ENCODE measurements at regions not wholly inside any gene's neighbourhood (a gene's known extent, or its start where the extent isn't known, plus 50 kb on each side); places are given as distances from the start of the nearest gene placed in this dataset.

GRCh38 chr5:52709167-52709925 is 78.4 kb upstream of the ITGA1 start:
- no peaks in the 10 kb centered on the region for H4K20me1 ChIP-seq (ENCODE audit: insufficient read depth)
- no peaks in the 10 kb centered on the region for H3K27me3 ChIP-seq (ENCODE audit: insufficient read depth, low read depth, low read length)
- H3K9me3 ChIP-seq (ENCODE audit: low read length) = no peaks in the 10 kb centered on the region
- H3K9me2 ChIP-seq (ENCODE audit: insufficient read depth, low read length) = no peaks in the 10 kb centered on the region
- no peak overlapping the region for H3K27ac ChIP-seq (ENCODE audit: low read length)
- no peak overlapping the region for H3K4me2 ChIP-seq (ENCODE audit: low read length)
- TF ChIP-seq EP300 (conservative IDR thresholded peaks at IDR 0.05; ENCODE audit: poor library complexity, severe bottlenecking) (no peak), POLR2AphosphoS5 (IDR thresholded peaks at IDR 0.05) (no peak), RAD21 (conservative IDR thresholded peaks at IDR 0.05) (no peak), TAF1 (IDR thresholded peaks at IDR 0.05; ENCODE audit: low read depth) (no peak), MXI1 (conservative IDR thresholded peaks at IDR 0.05; ENCODE audit: poor library complexity, severe bottlenecking) (no peak), SMC3 (conservative IDR thresholded peaks at IDR 0.05; ENCODE audit: poor library complexity) (no peak), EZH2 (IDR thresholded peaks at IDR 0.05; ENCODE audit: borderline replicate concordance, insufficient read depth, low read length, poor library complexity, severe bottlenecking) (no peak), REST (IDR thresholded peaks at IDR 0.05; ENCODE audit: borderline replicate concordance) (no peak)
- TF ChIP-seq, protein P1, sequence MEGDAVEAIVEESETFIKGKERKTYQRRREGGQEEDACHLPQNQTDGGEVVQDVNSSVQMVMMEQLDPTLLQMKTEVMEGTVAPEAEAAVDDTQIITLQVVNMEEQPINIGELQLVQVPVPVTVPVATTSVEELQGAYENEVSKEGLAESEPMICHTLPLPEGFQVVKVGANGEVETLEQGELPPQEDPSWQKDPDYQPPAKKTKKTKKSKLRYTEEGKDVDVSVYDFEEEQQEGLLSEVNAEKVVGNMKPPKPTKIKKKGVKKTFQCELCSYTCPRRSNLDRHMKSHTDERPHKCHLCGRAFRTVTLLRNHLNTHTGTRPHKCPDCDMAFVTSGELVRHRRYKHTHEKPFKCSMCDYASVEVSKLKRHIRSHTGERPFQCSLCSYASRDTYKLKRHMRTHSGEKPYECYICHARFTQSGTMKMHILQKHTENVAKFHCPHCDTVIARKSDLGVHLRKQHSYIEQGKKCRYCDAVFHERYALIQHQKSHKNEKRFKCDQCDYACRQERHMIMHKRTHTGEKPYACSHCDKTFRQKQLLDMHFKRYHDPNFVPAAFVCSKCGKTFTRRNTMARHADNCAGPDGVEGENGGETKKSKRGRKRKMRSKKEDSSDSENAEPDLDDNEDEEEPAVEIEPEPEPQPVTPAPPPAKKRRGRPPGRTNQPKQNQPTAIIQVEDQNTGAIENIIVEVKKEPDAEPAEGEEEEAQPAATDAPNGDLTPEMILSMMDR (IDR thresholded peaks at IDR 0.05; ENCODE audit: poor library complexity, severe bottlenecking) = no peak
- H3K9ac ChIP-seq (ENCODE audit: low read length) = no peak overlapping the region
- no peaks in the 10 kb centered on the region for H3K79me2 ChIP-seq (replicated peaks; ENCODE audit: insufficient read depth, low read length)
- H3K36me3 ChIP-seq (ENCODE audit: insufficient read depth, low read length) = no peaks in the 10 kb centered on the region
- no peaks in the 10 kb centered on the region for H3F3A ChIP-seq (ENCODE audit: insufficient read depth, low read length, poor library complexity, severe bottlenecking)
- H3K4me3 ChIP-seq (ENCODE audit: low read length) = no peak overlapping the region
- H2AFZ ChIP-seq (ENCODE audit: low read depth, low read length) = no peak overlapping the region

DNA sequence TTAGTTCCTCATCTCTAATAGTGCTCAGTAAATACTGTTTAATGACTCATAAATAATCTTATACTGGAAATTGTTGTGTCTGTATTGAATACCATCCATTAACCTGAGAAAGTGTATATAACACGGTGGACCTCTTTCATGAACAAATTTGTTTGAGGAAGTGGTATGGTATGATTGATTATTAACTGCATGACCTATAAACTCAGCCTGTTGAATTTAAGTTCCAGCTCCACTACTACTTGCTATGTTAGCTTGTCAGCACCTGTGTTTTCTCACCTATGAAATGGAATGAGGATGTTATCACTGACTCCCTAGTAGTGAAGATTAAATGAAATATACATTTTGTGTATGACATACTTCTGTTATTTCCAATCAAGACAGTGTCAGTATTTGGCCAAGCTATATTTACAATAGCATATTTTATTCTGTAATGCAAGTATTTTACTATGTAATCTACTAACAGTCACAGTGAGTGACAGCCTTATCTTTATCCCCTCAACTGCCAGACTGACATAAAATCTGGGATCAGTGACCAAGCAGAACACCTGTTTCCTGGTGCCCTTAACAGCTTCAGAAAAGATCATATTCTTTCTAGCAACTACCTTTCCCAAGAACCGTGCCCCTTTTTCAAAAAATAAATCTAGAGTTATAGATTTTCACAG is 77.3 kb upstream of the ITGA1 start:
- Histone ChIP-seq H2AFZ (ENCODE audit: low read depth, low read length) (no peak overlapping the region), H3K9me3 (ENCODE audit: low read length) (no peaks in the 10 kb centered on the region), H3K79me2 (replicated peaks; ENCODE audit: insufficient read depth, low read length) (no peaks in the 10 kb centered on the region), H4K20me1 (ENCODE audit: insufficient read depth) (no peaks in the 10 kb centered on the region), H3K4me3 (ENCODE audit: low read length) (no peak overlapping the region), H3K4me2 (ENCODE audit: low read length) (no peak overlapping the region), H3K27me3 (ENCODE audit: insufficient read depth, low read depth, low read length) (no peaks in the 10 kb centered on the region), H3K9ac (ENCODE audit: low read length) (no peak overlapping the region), H3K27ac (ENCODE audit: low read length) (no peak overlapping the region), H3K9me2 (ENCODE audit: insufficient read depth, low read length) (no peaks in the 10 kb centered on the region), H3K36me3 (ENCODE audit: insufficient read depth, low read length) (no peaks in the 10 kb centered on the region), H3F3A (ENCODE audit: insufficient read depth, low read length, poor library complexity, severe bottlenecking) (no peaks in the 10 kb centered on the region)
- TF ChIP-seq REST (IDR thresholded peaks at IDR 0.05; ENCODE audit: borderline replicate concordance) = no peak
